ENCODE measurements at regions not wholly inside any gene's neighbourhood (a gene's known extent, or its start where the extent isn't known, plus 50 kb on each side); places are given as distances from the start of the nearest gene placed in this dataset.

- no peak for DNase-seq (ENCODE audit: extremely low read depth, low read depth, low spot score)
Measured at GRCh38 chr1:187229496-187229895, 400.7 kb downstream of the PLA2G4A start.

- DNase-seq (ENCODE audit: extremely low read depth, low read depth, low spot score): no peak
Measured at GRCh38 chr1:187234706-187235105, 406.0 kb downstream of the PLA2G4A start.

GRCh38 chr1:187236199-187236598 lies 407.4 kb downstream of the PLA2G4A start:
- DNase-seq (ENCODE audit: extremely low read depth, low read depth, low spot score): no peak

- DNase-seq (ENCODE audit: extremely low read depth, low read depth, low spot score): no peak
Measured at GRCh38 chr1:187236676-187237075, 407.9 kb downstream of the PLA2G4A start.

GRCh38 chr1:187237542-187237941 lies 408.8 kb downstream of the PLA2G4A start:
- no peak for DNase-seq (ENCODE audit: extremely low read depth, low read depth, low spot score)

- no peak for DNase-seq (ENCODE audit: extremely low read depth, low read depth, low spot score)
Measured at GRCh38 chr1:187241971-187242370, 413.2 kb downstream of the PLA2G4A start.

GRCh38 chr1:187244623-187245022 lies 415.9 kb downstream of the PLA2G4A start:
- DNase-seq (ENCODE audit: extremely low read depth, low read depth, low spot score): no peak

- DNase-seq (ENCODE audit: extremely low read depth, low read depth, low spot score): no peak
Measured at GRCh38 chr1:187245201-187245600, 416.5 kb downstream of the PLA2G4A start.

GRCh38 chr1:187249196-187249595 lies 420.4 kb downstream of the PLA2G4A start:
- no peak for DNase-seq (ENCODE audit: extremely low read depth, low read depth, low spot score)

GRCh38 chr1:187252923-187253322 lies 424.2 kb downstream of the PLA2G4A start:
- DNase-seq (ENCODE audit: extremely low read depth, low read depth, low spot score): no peak

GRCh38 chr1:187257476-187257875 lies 428.7 kb downstream of the PLA2G4A start:
- no peak for DNase-seq (ENCODE audit: extremely low read depth, low read depth, low spot score)

- no peak for DNase-seq (ENCODE audit: extremely low read depth, low read depth, low spot score)
Measured at GRCh38 chr1:187261637-187262036, 432.9 kb downstream of the PLA2G4A start.

GRCh38 chr1:187262731-187263130 lies 434.0 kb downstream of the PLA2G4A start:
- DNase-seq (ENCODE audit: extremely low read depth, low read depth, low spot score): no peak

GRCh38 chr1:187264995-187265602 lies 436.4 kb downstream of the PLA2G4A start:
- DNase-seq (ENCODE audit: extremely low read depth, low read depth, low spot score): no peak

- DNase-seq (ENCODE audit: extremely low read depth, low read depth, low spot score): no peak
Measured at GRCh38 chr1:187266051-187266450, 437.3 kb downstream of the PLA2G4A start.

GRCh38 chr1:187267827-187268226 lies 439.1 kb downstream of the PLA2G4A start:
- no peak for DNase-seq (ENCODE audit: extremely low read depth, low read depth, low spot score)

GRCh38 chr1:187270256-187270655 lies 441.5 kb downstream of the PLA2G4A start:
- DNase-seq (ENCODE audit: extremely low read depth, low read depth, low spot score): no peak

- no peak for DNase-seq (ENCODE audit: extremely low read depth, low read depth, low spot score)
Measured at GRCh38 chr1:187275346-187275745, 446.6 kb downstream of the PLA2G4A start.

GRCh38 chr1:187275985-187276575 lies 447.3 kb downstream of the PLA2G4A start:
- no peak for DNase-seq (ENCODE audit: extremely low read depth, low read depth, low spot score)

GRCh38 chr1:187276677-187277076 lies 447.9 kb downstream of the PLA2G4A start:
- no peak for DNase-seq (ENCODE audit: extremely low read depth, low read depth, low spot score)

- no peak for DNase-seq (ENCODE audit: extremely low read depth, low read depth, low spot score)
Measured at GRCh38 chr1:187280031-187280430, 451.3 kb downstream of the PLA2G4A start.

GRCh38 chr1:187281085-187281484 lies 452.3 kb downstream of the PLA2G4A start:
- DNase-seq (ENCODE audit: extremely low read depth, low read depth, low spot score): no peak

- DNase-seq (ENCODE audit: extremely low read depth, low read depth, low spot score): no peak
Measured at GRCh38 chr1:187283984-187284383, 455.2 kb downstream of the PLA2G4A start.
